BE2C (cell line): ENCODE measurements at regions not wholly inside any gene's neighbourhood (a gene's known extent, or its start where the extent isn't known, plus 50 kb on each side); places are given as distances from the start of the nearest gene placed in this dataset.

Experiments used
- DNase-seq: peaks from one replicate; pipeline ENCODE4 v3.0.0-alpha.2; 2020
- H3K27me3 ChIP-seq: fragments of 250-450 bp; sonication (Bioruptor Pico); 2 replicates; pipeline ENCODE4 v1.5.1; 2020; ENCODE audit warnings: mild to moderate bottlenecking
- H3K36me3 ChIP-seq: fragments of 250-450 bp; sonication (Bioruptor Pico); 2 replicates; pipeline ENCODE4 v1.5.1; 2020; ENCODE audit warnings: mild to moderate bottlenecking
- H3K4me1 ChIP-seq: fragments of 250-450 bp; sonication (Bioruptor Pico); 2 replicates; pipeline ENCODE4 v1.5.1; 2020
- H3K4me3 ChIP-seq: 2 replicates; pipeline ENCODE4 v1.5.1; 2011; ENCODE audit warnings: low read depth, low read length
- H3K9me3 ChIP-seq: fragments of 250-450 bp; sonication (Bioruptor Pico); 2 replicates; pipeline ENCODE4 v1.5.1; 2020
- TF ChIP-seq, protein P1 (sequence below): IDR thresholded peaks from 2 replicates; pipeline ENCODE4 v1.5.1; 2012; ENCODE audit warnings: mild to moderate bottlenecking, low read depth, low read length

GRCh38 chr3:124553178-124553577, 177.1 kb upstream of the UMPS start:
- DNase-seq: no peak
- Histone ChIP-seq H3K27me3 (no peaks in the 10 kb centered on the region), H3K4me1 (peaks cover 27% of the 10 kb centered on the region), H3K9me3 (no peaks in the 10 kb centered on the region), H3K4me3 (no peak overlapping the region), H3K36me3 (no peaks in the 10 kb centered on the region)
- TF ChIP-seq, protein P1, sequence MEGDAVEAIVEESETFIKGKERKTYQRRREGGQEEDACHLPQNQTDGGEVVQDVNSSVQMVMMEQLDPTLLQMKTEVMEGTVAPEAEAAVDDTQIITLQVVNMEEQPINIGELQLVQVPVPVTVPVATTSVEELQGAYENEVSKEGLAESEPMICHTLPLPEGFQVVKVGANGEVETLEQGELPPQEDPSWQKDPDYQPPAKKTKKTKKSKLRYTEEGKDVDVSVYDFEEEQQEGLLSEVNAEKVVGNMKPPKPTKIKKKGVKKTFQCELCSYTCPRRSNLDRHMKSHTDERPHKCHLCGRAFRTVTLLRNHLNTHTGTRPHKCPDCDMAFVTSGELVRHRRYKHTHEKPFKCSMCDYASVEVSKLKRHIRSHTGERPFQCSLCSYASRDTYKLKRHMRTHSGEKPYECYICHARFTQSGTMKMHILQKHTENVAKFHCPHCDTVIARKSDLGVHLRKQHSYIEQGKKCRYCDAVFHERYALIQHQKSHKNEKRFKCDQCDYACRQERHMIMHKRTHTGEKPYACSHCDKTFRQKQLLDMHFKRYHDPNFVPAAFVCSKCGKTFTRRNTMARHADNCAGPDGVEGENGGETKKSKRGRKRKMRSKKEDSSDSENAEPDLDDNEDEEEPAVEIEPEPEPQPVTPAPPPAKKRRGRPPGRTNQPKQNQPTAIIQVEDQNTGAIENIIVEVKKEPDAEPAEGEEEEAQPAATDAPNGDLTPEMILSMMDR: no peak

DNA sequence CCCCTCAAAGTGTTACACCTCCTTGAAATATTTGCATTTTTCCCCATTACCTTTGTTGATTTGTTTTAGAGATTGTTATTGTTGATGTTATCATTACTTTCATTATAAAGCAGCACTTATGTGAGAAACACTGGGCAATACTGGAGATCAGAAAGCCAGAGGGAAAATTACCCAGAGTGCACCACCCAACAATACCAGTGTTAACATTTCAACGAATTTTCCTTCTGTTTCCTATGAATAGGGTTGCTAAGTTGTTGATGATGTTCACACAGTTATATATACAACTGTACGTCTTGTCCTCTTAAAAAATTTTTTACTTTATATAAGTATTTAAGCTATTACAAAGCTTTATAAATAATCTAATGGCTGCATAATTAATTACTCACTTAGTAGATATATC, 173.6 kb upstream of the UMPS start:
- H3K9me3 ChIP-seq: no peaks in the 10 kb centered on the region
- TF ChIP-seq, protein P1: no peak
- H3K27me3 ChIP-seq: no peaks in the 10 kb centered on the region
- H3K4me1 ChIP-seq: peaks cover 40% of the 10 kb centered on the region
- no peak overlapping the region for H3K4me3 ChIP-seq
- H3K36me3 ChIP-seq: no peaks in the 10 kb centered on the region
- DNase-seq: no peak

DNA sequence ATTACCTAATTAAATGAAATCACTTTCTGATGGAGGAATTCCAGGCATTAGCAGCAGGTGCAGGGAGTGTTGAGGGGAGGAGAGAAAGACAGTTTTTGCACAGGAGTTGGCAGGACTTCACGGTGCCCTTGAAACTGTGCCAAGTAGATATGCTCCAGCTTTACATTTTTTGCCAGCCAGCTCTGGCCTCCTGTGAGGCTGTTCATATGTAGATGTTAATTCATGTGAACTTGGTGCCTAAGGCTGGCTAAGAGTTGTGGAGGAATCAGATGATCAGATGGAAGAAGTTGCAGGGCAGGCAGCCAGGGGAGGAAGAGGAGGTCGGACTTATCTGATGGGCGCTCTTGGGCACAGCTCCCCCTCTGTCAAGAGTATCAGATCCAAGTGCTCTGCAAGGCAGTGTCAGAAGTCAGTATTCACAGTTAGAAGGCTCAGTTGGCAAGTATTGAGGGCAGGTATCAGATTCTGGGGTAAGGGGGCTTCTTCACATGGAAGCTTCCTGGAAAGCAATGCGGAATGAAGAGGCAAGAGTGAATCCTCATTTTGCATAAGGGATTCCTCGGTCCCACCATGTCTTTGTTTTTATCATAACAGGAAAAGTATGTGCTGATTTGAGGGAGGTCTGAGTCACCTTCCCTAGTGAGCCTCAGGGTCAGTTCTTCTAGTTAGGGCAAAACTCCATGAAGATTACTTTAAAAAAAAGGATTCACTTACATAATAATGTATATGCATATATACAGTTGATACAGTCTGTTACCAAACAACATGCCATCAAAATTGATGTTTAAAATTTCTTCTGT, 172.6 kb upstream of the UMPS start:
- H3K4me3 ChIP-seq: no peak overlapping the region
- H3K36me3 ChIP-seq: no peaks in the 10 kb centered on the region
- H3K4me1 ChIP-seq: peaks cover 33% of the 10 kb centered on the region
- TF ChIP-seq, protein P1: no peak
- H3K9me3 ChIP-seq: no peaks in the 10 kb centered on the region
- H3K27me3 ChIP-seq: no peaks in the 10 kb centered on the region
- DNase-seq: peak; percentile 35

DNA sequence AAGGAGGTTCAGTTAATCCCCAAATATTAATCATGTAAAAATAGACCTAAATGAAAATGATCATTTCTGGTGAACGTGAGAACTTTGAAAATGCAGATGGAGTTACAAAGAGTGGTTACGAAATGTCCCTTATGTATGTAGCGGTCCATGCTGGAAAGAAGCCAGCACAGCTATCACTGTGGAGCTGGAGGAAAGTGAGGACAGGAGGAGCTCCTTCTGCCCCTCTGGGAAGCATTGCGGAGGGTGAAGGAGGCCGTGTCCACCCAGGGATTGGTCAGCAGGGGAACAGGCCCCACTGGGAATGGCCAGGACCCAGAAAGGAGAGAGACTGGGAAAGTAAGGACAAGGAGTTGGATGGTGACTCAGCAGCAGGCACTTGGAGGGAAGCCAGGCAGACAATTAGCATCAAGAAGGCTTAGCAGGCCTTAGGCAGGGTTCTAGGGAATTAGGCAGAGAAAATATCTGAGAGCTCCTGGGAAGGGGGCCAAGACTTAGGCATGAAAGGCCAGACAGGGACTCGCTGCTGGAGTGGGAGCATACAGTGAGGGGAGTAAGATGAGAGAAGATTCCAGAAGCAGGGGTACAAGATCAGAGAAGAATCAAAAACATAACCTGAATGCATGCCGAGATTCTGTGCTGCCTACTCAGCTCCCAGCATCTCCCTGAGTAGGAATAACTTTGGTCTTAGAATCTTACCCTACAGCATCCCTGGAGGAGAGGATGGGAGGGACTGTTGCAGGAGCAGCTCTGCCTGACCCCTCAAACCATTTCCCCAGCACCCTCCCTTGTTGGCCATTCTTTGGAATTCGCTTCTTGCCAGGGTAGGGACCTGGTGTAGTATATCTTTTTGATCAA, 171.0 kb upstream of the UMPS start:
- Histone ChIP-seq H3K27me3 (no peaks in the 10 kb centered on the region), H3K36me3 (no peaks in the 10 kb centered on the region), H3K9me3 (no peaks in the 10 kb centered on the region), H3K4me1 (peaks cover 33% of the 10 kb centered on the region), H3K4me3 (no peak overlapping the region)
- DNase-seq: peak; percentile 93
- TF ChIP-seq, protein P1: no peak

DNA sequence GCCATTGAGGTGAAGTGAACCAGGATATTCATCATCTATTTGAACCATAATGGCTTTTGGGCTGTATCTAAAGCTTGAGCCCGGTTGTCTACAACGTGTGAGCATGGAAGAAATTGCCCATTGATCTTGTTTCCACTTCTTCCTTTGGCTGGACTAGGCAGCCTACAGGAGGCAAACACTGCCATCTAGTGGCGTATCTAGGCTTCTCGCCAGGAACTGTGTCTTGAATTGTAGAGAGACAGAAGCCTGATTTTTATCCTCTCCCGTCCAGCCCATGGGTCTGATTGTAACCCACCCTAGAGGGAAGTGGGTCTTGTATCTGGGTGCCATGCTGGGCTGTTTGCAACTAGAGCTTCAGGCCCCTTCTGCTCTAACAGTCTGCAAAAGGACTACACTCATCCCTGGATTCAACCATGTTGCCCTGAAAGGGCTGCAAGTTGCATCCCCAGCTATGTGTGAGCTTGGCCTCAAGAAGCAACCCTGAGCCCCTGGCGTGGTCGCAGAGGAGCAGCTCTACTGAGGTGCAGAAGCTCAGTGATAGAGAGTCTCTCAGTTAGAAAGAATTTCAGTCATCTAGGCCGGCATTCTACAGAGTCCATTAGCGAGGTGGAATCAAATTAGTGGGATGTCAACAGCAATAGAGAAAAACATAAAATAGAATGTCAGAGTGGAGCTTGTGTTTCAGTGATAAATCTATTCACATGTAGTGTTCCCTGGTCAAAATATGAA, 170.2 kb upstream of the UMPS start:
- TF ChIP-seq, protein P1: peak; percentile 99
- Histone ChIP-seq H3K4me3 (no peak overlapping the region), H3K9me3 (no peaks in the 10 kb centered on the region), H3K4me1 (peaks cover 37% of the 10 kb centered on the region), H3K36me3 (no peaks in the 10 kb centered on the region), H3K27me3 (no peaks in the 10 kb centered on the region)
- DNase-seq: peak; percentile 81
